Naive B cell (primary cell): ENCODE measurements at regions not wholly inside any gene's neighbourhood (a gene's known extent, or its start where the extent isn't known, plus 50 kb on each side); places are given as distances from the start of the nearest gene placed in this dataset.

Experiments used
- ATAC-seq, 2 donors: fragments of 150-1000 bp; cut with Tn5 transposase; 2 replicates each; pipeline ENCODE4 v1.10.0; 2021; ENCODE audit warnings: low read depth in 2 of 2, mild to moderate bottlenecking in 2 of 2, moderate library complexity in 2 of 2
- DNase-seq: peaks from one replicate; pipeline ENCODE4 v3.0.0; 2022
- H3K27ac Mint-ChIP-seq, 6 donors: one replicate each; pipeline ENCODE4 v1.8.0; 2020 to 2022; ENCODE audit warnings: mild to moderate bottlenecking in 6 of 6, mixed read lengths in 6 of 6, moderate library complexity in 5 of 6, inconsistent platforms in 2 of 6
- H3K27me3 Mint-ChIP-seq, 3 donors: one replicate each; pipeline ENCODE4 v1.8.0; 2021 to 2022; ENCODE audit warnings: mixed read lengths in 3 of 3, mild to moderate bottlenecking in 1 of 3
- H3K36me3 Mint-ChIP-seq, 2 donors: one replicate each; pipeline ENCODE4 v1.8.0; 2020 to 2022; ENCODE audit warnings: mixed read lengths in 2 of 2, inconsistent platforms in 1 of 2, mild to moderate bottlenecking in 1 of 2
- H3K4me1 Mint-ChIP-seq, 3 donors: one replicate each; pipeline ENCODE4 v1.8.0; 2020 to 2022; ENCODE audit warnings: mixed read lengths in 3 of 3, inconsistent platforms in 1 of 3, mild to moderate bottlenecking in 1 of 3, moderate library complexity in 1 of 3
- H3K4me3 Mint-ChIP-seq, 8 donors: one replicate each; pipeline ENCODE4 v1.8.0; 2020 to 2022; ENCODE audit warnings: mild to moderate bottlenecking in 8 of 8, mixed read lengths in 8 of 8, moderate library complexity in 8 of 8, inconsistent platforms in 2 of 8
- H3K9me3 Mint-ChIP-seq, 7 donors: one replicate each; pipeline ENCODE4 v1.8.0; 2020 to 2022; ENCODE audit warnings: mixed read lengths in 7 of 7, mild to moderate bottlenecking in 5 of 7, inconsistent platforms in 2 of 7, moderate library complexity in 1 of 7

DNA sequence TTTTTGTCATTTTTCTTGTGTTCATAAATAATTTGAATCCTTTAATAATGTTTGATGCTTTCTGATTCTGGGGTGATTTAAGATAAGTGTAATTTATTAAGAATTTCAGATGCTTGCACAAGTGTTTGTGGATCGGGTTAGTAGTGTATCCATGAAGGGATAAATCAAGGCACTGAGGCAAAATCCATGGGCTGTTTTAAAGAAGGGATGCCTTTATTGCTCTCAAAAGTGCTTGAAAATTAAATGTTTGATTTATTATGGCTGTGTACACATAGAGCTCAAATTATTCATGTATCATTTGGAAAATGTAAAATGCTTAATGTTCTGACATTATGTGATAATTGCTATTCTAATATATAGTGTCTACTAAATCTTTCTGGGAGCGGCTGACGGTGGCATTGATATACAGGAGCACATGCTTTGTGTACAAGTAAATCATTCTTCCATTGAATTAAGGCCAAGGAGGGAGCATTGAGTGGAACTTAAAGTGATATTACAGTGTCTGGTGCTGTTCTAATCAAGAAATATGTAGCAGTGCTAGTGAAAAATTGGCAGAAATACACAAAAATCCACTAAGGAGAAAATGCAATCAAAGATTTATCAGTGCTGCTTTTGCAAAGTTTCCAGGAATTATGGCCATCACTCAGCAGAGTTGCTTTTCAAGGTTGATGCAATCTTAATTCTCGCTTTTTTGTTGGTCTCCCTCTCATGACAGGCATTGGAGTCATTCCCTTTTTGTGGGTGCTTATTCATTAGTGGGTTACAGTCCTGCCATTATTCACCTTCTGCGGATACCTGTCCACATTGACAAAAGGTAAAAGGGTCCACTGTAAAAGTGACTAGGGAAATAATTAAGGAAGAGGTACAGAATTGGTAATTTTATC is 181.6 kb downstream of the MFSD1 start:
- no peaks in the 10 kb centered on the region for H3K4me1 Mint-ChIP-seq
- H3K4me3 Mint-ChIP-seq = no peak overlapping the region
- DNase-seq (no peak), ATAC-seq (no peak)
- no peak overlapping the region for H3K27ac Mint-ChIP-seq
- H3K27me3 Mint-ChIP-seq = no peaks in the 10 kb centered on the region
- H3K36me3 Mint-ChIP-seq = no peaks in the 10 kb centered on the region
- peaks cover 7 to 32% (median 21%) of the 10 kb centered on the region in 7 donors for H3K9me3 Mint-ChIP-seq

GRCh38 chr3:158991146-158991705 is 189.4 kb downstream of the MFSD1 start:
- DNase-seq = no peak
- H3K4me3 Mint-ChIP-seq = no peak overlapping the region
- H3K27ac Mint-ChIP-seq = no peak overlapping the region
- H3K27me3 Mint-ChIP-seq = peaks cover 0 to 2% (median 0%) of the 10 kb centered on the region in 3 donors
- no peaks in the 10 kb centered on the region for H3K4me1 Mint-ChIP-seq
- H3K36me3 Mint-ChIP-seq = no peaks in the 10 kb centered on the region
- ATAC-seq = no peak
- H3K9me3 Mint-ChIP-seq = peaks cover 0 to 27% (median 16%) of the 10 kb centered on the region in 7 donors

- Mint-ChIP-seq H3K27me3 (peaks cover 0 to 4% (median 0%) of the 10 kb centered on the region in 3 donors), H3K9me3 (peaks cover 0 to 15% (median 5%) of the 10 kb centered on the region in 7 donors), H3K36me3 (no peaks in the 10 kb centered on the region), H3K27ac (no peak overlapping the region), H3K4me3 (no peak overlapping the region), H3K4me1 (no peaks in the 10 kb centered on the region)
- DNase-seq (no peak), ATAC-seq (no peak)
These were observed 190.6 kb downstream of the MFSD1 start for GRCh38 chr3:158992463-158992862.

DNA sequence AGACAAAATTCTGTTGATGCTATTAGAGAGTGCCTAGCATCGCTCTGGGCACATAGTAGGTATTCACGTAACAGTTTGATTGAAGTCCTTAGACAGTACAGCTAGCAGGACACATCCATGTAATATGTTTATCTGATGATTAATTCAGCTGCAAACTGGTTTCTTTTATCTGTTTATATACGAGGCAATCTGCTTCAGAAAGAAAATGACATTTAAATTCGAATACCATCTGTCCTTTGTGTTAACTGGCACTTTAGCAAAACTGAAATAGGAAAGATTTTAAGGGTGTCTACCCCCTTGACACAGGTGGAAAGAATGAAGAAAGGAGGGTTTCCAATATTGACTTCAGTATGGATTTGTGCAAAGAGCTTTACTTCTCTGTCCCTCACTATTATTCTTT is 192.5 kb downstream of the MFSD1 start:
- Mint-ChIP-seq H3K4me1 (no peaks in the 10 kb centered on the region), H3K4me3 (no peak overlapping the region), H3K27ac (no peak overlapping the region), H3K9me3 (peaks cover 0 to 5% (median under 1%) of the 10 kb centered on the region in 7 donors), H3K36me3 (no peaks in the 10 kb centered on the region), H3K27me3 (peaks cover 0 to 4% (median 0%) of the 10 kb centered on the region in 3 donors)
- DNase-seq (no peak), ATAC-seq (no peak)

DNA sequence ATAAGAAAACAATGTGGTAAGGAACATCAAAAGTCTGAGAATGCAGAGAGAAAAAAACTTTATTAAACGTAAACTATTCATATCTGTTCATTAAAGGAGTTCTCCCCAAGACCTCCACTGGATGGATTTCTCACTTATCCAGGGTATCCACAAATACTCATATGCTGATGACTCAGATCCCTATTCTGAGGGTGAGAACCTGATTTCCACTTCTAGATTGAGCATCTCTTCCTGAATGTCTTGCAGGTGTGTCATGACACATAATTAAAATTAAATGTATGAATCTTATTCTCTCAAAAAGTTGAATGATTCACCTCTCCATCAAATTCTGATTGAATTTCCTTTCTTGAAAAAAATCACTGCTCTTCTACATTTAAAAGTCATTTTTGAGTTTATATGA is 199.9 kb downstream of the MFSD1 start:
- Mint-ChIP-seq H3K9me3 (peaks cover 0 to 13% (median 2%) of the 10 kb centered on the region in 7 donors), H3K36me3 (no peaks in the 10 kb centered on the region), H3K4me1 (no peaks in the 10 kb centered on the region), H3K4me3 (no peak overlapping the region), H3K27ac (no peak overlapping the region), H3K27me3 (no peaks in the 10 kb centered on the region)
- ATAC-seq (no peak), DNase-seq (no peak)

- no peak overlapping the region for H3K27ac Mint-ChIP-seq
- peaks cover 0 to 18% (median 3%) of the 10 kb centered on the region in 7 donors for H3K9me3 Mint-ChIP-seq
- ATAC-seq (no peak), DNase-seq (no peak)
- no peak overlapping the region for H3K4me3 Mint-ChIP-seq
- H3K4me1 Mint-ChIP-seq = no peaks in the 10 kb centered on the region
- H3K36me3 Mint-ChIP-seq = no peaks in the 10 kb centered on the region
- H3K27me3 Mint-ChIP-seq = no peaks in the 10 kb centered on the region
These were observed 203.3 kb downstream of the MFSD1 start for GRCh38 chr3:159005137-159005536.

GRCh38 chr3:159007331-159007730 is 205.5 kb downstream of the MFSD1 start:
- ATAC-seq (no peak), DNase-seq (no peak)
- Mint-ChIP-seq H3K36me3 (no peaks in the 10 kb centered on the region), H3K9me3 (peaks cover 0 to 18% (median 5%) of the 10 kb centered on the region in 7 donors), H3K4me3 (no peak overlapping the region), H3K27me3 (no peaks in the 10 kb centered on the region), H3K27ac (no peak overlapping the region), H3K4me1 (no peaks in the 10 kb centered on the region)

DNA sequence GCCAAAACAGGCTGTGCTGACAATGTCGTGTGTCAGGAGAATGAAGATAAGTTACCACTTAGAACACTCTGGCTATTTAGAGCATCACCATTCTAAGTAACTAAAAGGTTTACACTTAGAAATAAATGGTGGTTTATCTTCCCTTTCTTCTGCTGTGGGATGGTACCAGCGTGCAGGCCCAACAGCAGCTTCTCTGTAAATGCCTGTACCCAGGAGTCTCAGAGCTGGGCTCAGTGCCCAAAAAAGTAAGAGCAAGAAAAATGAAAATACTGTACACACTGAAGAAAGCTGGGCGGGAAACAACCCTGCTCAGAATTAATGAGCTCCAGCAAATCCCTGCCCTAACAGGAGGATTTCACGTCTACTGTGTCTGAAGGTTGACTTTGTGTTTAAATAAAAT is 206.5 kb downstream of the MFSD1 start:
- H3K36me3 Mint-ChIP-seq = no peaks in the 10 kb centered on the region
- H3K9me3 Mint-ChIP-seq = peaks cover 0 to 18% (median 5%) of the 10 kb centered on the region in 7 donors
- H3K4me1 Mint-ChIP-seq = no peaks in the 10 kb centered on the region
- no peak overlapping the region for H3K4me3 Mint-ChIP-seq
- no peak for DNase-seq
- no peak for ATAC-seq
- no peaks in the 10 kb centered on the region for H3K27me3 Mint-ChIP-seq
- no peak overlapping the region for H3K27ac Mint-ChIP-seq

- Mint-ChIP-seq H3K36me3 (no peaks in the 10 kb centered on the region), H3K9me3 (peaks cover 0 to 19% (median 9%) of the 10 kb centered on the region in 7 donors), H3K27ac (no peak overlapping the region), H3K27me3 (peaks cover 0 to 5% (median 0%) of the 10 kb centered on the region in 3 donors), H3K4me3 (no peak overlapping the region), H3K4me1 (no peaks in the 10 kb centered on the region)
- no peak for DNase-seq
- ATAC-seq = no peak
These were observed 216.5 kb downstream of the MFSD1 start for GRCh38 chr3:159018341-159018740.

DNA sequence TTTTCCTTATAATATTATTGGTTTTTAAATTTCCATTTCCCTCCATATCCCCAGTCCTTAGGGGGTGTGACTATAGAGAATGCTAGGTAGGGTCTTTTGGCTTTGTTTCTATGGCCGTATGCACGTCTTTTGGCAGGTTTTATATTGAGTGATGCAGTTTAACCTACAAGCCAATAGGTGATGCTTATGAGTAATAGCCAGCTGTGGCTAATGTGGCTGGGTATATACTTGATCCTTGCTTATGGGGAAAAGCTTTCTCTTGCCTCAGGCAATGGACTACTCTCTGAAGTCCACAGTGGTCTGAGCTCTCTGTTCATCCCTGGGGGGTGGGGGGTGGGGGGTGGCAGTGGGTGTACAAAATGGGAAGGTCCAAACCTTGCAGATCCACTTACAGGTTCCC is 223.9 kb downstream of the MFSD1 start:
- Mint-ChIP-seq H3K4me1 (no peaks in the 10 kb centered on the region), H3K4me3 (no peak overlapping the region), H3K27ac (no peak overlapping the region), H3K9me3 (peaks cover 0 to 13% (median 4%) of the 10 kb centered on the region in 7 donors), H3K36me3 (no peaks in the 10 kb centered on the region), H3K27me3 (no peaks in the 10 kb centered on the region)
- no peak for DNase-seq
- ATAC-seq = no peak

GRCh38 chr3:159026510-159026909 is 224.7 kb downstream of the MFSD1 start:
- no peak overlapping the region for H3K4me3 Mint-ChIP-seq
- H3K9me3 Mint-ChIP-seq = peaks cover 0 to 9% (median 0%) of the 10 kb centered on the region in 7 donors
- DNase-seq = no peak
- ATAC-seq = no peak
- H3K36me3 Mint-ChIP-seq = no peaks in the 10 kb centered on the region
- H3K27ac Mint-ChIP-seq = peak overlapping the region in 1 of 6 donors; percentile 14
- no peaks in the 10 kb centered on the region for H3K27me3 Mint-ChIP-seq
- no peaks in the 10 kb centered on the region for H3K4me1 Mint-ChIP-seq

DNA sequence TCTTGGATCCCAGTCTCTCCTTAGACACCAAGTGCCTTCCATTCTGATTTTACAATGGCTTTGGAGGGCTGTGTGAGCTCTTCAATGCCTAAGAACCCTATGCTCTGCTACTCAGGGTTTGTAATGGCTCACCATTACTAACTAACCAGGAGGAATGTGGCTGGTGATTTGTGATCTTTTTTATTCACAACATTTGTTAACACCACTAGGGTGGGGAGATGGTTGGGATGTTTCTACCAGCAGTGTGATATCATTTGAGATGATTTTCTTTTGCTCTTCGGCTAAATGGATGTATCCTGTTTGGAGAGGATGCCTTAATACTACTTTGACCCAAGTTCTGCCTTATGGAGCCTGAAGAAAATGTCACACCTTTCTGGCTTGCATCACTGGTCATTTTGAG is 226.9 kb downstream of the MFSD1 start:
- Mint-ChIP-seq H3K36me3 (no peaks in the 10 kb centered on the region), H3K4me3 (no peak overlapping the region), H3K4me1 (no peaks in the 10 kb centered on the region), H3K9me3 (peaks cover 0 to 4% (median 0%) of the 10 kb centered on the region in 7 donors), H3K27me3 (no peaks in the 10 kb centered on the region), H3K27ac (no peak overlapping the region)
- no peak for ATAC-seq
- DNase-seq = no peak

- H3K4me3 Mint-ChIP-seq = no peak overlapping the region
- no peak for DNase-seq
These were observed 227.6 kb downstream of the MFSD1 start for GRCh38 chr3:159029306-159030026.

More at GRCh38 chr3:159029306-159030026, 227.6 kb downstream of the MFSD1 start:
- Mint-ChIP-seq H3K27me3 (no peaks in the 10 kb centered on the region), H3K27ac (no peak overlapping the region), H3K36me3 (no peaks in the 10 kb centered on the region), H3K4me1 (no peaks in the 10 kb centered on the region), H3K9me3 (peaks cover 0 to 9% (median 4%) of the 10 kb centered on the region in 7 donors)
- ATAC-seq = no peak
